CD4-positive, CD25-positive, alpha-beta regulatory T cell (primary cell): ENCODE measurements at regions not wholly inside any gene's neighbourhood (a gene's known extent, or its start where the extent isn't known, plus 50 kb on each side); places are given as distances from the start of the nearest gene placed in this dataset.

Experiments
- ATAC-seq, 2 donors: fragments of 150-1000 bp; cut with Tn5 transposase; one replicate each; pipeline ENCODE4 v1.10.0; 2021; ENCODE audit warnings: low read depth in 2 of 2, moderate number of reproducible peaks in 2 of 2, moderate library complexity in 1 of 2
- DNase-seq, 3 donors: peaks; one replicate each; pipeline versions ENCODE4 v3.0.0 to v3.0.0-alpha.2; 2012 to 2022; ENCODE audit warnings: mixed read lengths in 1 of 3
- H3K27ac ChIP-seq: one replicate; pipeline ENCODE4 v1.7.0; 2013; ENCODE audit warnings: mild to moderate bottlenecking, low read length; ENCODE audit not compliant: insufficient read depth, poor library complexity, severe bottlenecking
- H3K27me3 ChIP-seq: one replicate; pipeline ENCODE4 v1.7.0; 2013; ENCODE audit warnings: low read length; ENCODE audit not compliant: control insufficient read depth, insufficient read depth
- H3K36me3 ChIP-seq: one replicate; pipeline ENCODE4 v1.7.0; 2013; ENCODE audit warnings: mild to moderate bottlenecking, low read length, moderate library complexity; ENCODE audit not compliant: control insufficient read depth, insufficient read depth
- H3K4me1 ChIP-seq: 2 replicates; pipeline ENCODE4 v1.7.0; 2013; ENCODE audit warnings: mild to moderate bottlenecking, low read length; ENCODE audit not compliant: insufficient read depth, control insufficient read depth, poor library complexity, severe bottlenecking
- H3K4me3 ChIP-seq: one replicate; pipeline ENCODE4 v1.7.0; 2013; ENCODE audit warnings: low read depth, mild to moderate bottlenecking, low read length, moderate library complexity
- H3K9me3 ChIP-seq, 2 experiments: 1 replicate in 1 of 2; 2 replicates in 1 of 2; pipeline ENCODE4 v1.7.0; 2013; ENCODE audit warnings: low read length in 2 of 2, mild to moderate bottlenecking in 1 of 2, moderate library complexity in 1 of 2; ENCODE audit not compliant: control insufficient read depth in 2 of 2
- H3K27ac Mint-ChIP-seq, 3 donors: one replicate each; pipeline ENCODE4 v1.8.0; 2020 to 2022; ENCODE audit warnings: mild to moderate bottlenecking in 3 of 3, mixed read lengths in 3 of 3, moderate library complexity in 2 of 3
- H3K27me3 Mint-ChIP-seq: one replicate; pipeline ENCODE4 v1.8.0; 2022; ENCODE audit warnings: mild to moderate bottlenecking, mixed read lengths
- H3K36me3 Mint-ChIP-seq: one replicate; pipeline ENCODE4 v1.8.0; 2020; ENCODE audit warnings: mixed read lengths
- H3K4me1 Mint-ChIP-seq, 4 donors: one replicate each; pipeline ENCODE4 v1.8.0; 2020 to 2022; ENCODE audit warnings: mixed read lengths in 4 of 4, mild to moderate bottlenecking in 1 of 4
- H3K4me3 Mint-ChIP-seq, 4 donors: one replicate each; pipeline ENCODE4 v1.8.0; 2020 to 2022; ENCODE audit warnings: mild to moderate bottlenecking in 4 of 4, mixed read lengths in 4 of 4, moderate library complexity in 3 of 4
- H3K9me3 Mint-ChIP-seq, 7 donors: one replicate each; pipeline ENCODE4 v1.8.0; 2020 to 2022; ENCODE audit warnings: mixed read lengths in 7 of 7, mild to moderate bottlenecking in 3 of 7, moderate library complexity in 2 of 7

GRCh38 chr14:61645247-61645646 is 50.1 kb upstream of the HIF1A start:
- Mint-ChIP-seq H3K4me3 (no peak overlapping the region), H3K27me3 (peaks cover 7% of the 10 kb centered on the region), H3K9me3 (no peaks in the 10 kb centered on the region), H3K27ac (no peak overlapping the region), H3K36me3 (no peaks in the 10 kb centered on the region), H3K4me1 (peaks cover 7 to 25% (median 16%) of the 10 kb centered on the region in 4 donors)
- DNase-seq (no peak), ATAC-seq (no peak)
- H3K9me3 ChIP-seq, result no peaks in the 10 kb centered on the region
- H3K4me1 ChIP-seq, result peaks cover 5% of the 10 kb centered on the region
- no peak overlapping the region for H3K4me3 ChIP-seq
- H3K27me3 ChIP-seq, result no peaks in the 10 kb centered on the region
- H3K36me3 ChIP-seq, result no peaks in the 10 kb centered on the region
- no peak overlapping the region for H3K27ac ChIP-seq
